ENCODE measurements at regions not wholly inside any gene's neighbourhood (a gene's known extent, or its start where the extent isn't known, plus 50 kb on each side); places are given as distances from the start of the nearest gene placed in this dataset.

DNA sequence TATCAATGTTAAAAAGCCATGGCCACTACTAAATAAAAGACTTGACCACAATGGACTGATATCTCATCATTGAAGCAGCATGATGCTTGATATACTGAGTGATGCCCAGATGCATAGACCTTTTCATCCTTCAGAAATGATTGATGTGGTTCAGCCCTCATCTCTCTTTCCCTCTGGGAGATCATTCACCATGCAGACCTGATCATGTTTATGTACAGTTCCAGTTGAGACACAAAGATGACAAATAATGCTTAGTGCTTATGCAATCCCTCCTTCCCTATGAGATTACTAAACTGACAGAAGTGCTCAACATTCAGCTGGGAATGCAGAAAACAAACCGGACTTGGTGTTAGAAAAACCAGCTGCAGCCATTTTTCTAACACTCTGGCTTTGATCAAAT is 91.9 kb upstream of the TLR4 start:
- TF ChIP-seq POLR2A (IDR thresholded peaks at IDR 0.05) = no peak
- TF ChIP-seq, protein P1, sequence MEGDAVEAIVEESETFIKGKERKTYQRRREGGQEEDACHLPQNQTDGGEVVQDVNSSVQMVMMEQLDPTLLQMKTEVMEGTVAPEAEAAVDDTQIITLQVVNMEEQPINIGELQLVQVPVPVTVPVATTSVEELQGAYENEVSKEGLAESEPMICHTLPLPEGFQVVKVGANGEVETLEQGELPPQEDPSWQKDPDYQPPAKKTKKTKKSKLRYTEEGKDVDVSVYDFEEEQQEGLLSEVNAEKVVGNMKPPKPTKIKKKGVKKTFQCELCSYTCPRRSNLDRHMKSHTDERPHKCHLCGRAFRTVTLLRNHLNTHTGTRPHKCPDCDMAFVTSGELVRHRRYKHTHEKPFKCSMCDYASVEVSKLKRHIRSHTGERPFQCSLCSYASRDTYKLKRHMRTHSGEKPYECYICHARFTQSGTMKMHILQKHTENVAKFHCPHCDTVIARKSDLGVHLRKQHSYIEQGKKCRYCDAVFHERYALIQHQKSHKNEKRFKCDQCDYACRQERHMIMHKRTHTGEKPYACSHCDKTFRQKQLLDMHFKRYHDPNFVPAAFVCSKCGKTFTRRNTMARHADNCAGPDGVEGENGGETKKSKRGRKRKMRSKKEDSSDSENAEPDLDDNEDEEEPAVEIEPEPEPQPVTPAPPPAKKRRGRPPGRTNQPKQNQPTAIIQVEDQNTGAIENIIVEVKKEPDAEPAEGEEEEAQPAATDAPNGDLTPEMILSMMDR (IDR thresholded peaks at IDR 0.05) = no peak
- DNase-seq = no peak
- intact Hi-C loops (cut with DNase I) = no loop called here
- no peaks in the 10 kb centered on the region for H3K9me3 ChIP-seq
- H3K4me1 ChIP-seq = no peaks in the 10 kb centered on the region
- no peak overlapping the region for H3K27ac ChIP-seq
- H3K36me3 ChIP-seq = no peaks in the 10 kb centered on the region
- WGBS, 2 donors = 18 to 43% methylated on average over 1 of the region's 1 CpG
- no peak overlapping the region for H3K4me3 ChIP-seq
- H3K27me3 ChIP-seq = no peaks in the 10 kb centered on the region

- Histone ChIP-seq H3K4me3 (no peak overlapping the region), H3K27me3 (no peaks in the 10 kb centered on the region), H3K36me3 (no peaks in the 10 kb centered on the region), H3K27ac (no peak overlapping the region), H3K9me3 (no peaks in the 10 kb centered on the region), H3K4me1 (no peaks in the 10 kb centered on the region)
- 50 to 78% methylated on average over 1 to 2 of the region's 2 CpGs for WGBS, 2 donors
- no peak for DNase-seq
- no peak for TF ChIP-seq POLR2A (IDR thresholded peaks at IDR 0.05)
- TF ChIP-seq, protein P1 (IDR thresholded peaks at IDR 0.05) = no peak
- intact Hi-C loops (cut with DNase I) = no loop called here
Observed at GRCh38 chr9:117597977-117598376, 106.2 kb upstream of the TLR4 start.

DNA sequence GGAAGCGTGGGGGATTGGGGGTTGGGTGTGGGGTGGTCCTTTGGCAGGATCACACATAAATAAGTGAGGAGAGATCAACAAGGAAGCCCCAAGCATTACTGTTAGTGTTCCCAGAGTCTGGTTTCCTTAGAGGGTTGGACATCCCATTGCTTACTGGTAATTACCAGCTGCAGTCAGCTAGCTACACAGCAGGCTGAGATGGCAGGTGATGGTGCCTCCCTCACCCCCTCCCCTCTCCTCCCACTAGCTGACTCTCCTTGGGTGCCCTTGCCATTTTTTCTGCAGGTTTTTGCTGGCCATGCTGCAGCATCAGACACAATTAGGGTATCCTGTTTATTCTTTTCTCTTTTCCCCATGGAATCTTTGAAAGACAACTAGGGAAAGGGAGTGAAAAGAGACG is 107.5 kb upstream of the TLR4 start:
- no peak for TF ChIP-seq POLR2A (IDR thresholded peaks at IDR 0.05)
- Histone ChIP-seq H3K9me3 (no peaks in the 10 kb centered on the region), H3K4me1 (no peaks in the 10 kb centered on the region), H3K36me3 (no peaks in the 10 kb centered on the region), H3K27ac (no peak overlapping the region), H3K27me3 (no peaks in the 10 kb centered on the region), H3K4me3 (no peak overlapping the region)
- intact Hi-C loops (cut with DNase I) = no loop called here
- no peak for DNase-seq
- 17 to 23% methylated on average over 2 of the region's 2 CpGs for WGBS, 2 donors

- no peak for DNase-seq
- Histone ChIP-seq H3K4me1 (no peaks in the 10 kb centered on the region), H3K27me3 (no peaks in the 10 kb centered on the region), H3K27ac (no peak overlapping the region), H3K9me3 (no peaks in the 10 kb centered on the region), H3K36me3 (no peaks in the 10 kb centered on the region), H3K4me3 (no peak overlapping the region)
- WGBS, 2 donors = 73 to 87% methylated on average over 3 of the region's 3 CpGs
- intact Hi-C loops (cut with DNase I) = no loop called here
- TF ChIP-seq POLR2A (IDR thresholded peaks at IDR 0.05) = no peak
- TF ChIP-seq, protein P1 (IDR thresholded peaks at IDR 0.05) = no peak
Observed at GRCh38 chr9:117595650-117596049, 108.6 kb upstream of the TLR4 start.

- no peak for TF ChIP-seq POLR2A (IDR thresholded peaks at IDR 0.05)
- TF ChIP-seq, protein P1 (IDR thresholded peaks at IDR 0.05) = no peak
- H3K27me3 ChIP-seq = no peaks in the 10 kb centered on the region
- H3K27ac ChIP-seq = no peak overlapping the region
- no peak overlapping the region for H3K4me3 ChIP-seq
- H3K36me3 ChIP-seq = no peaks in the 10 kb centered on the region
- no peaks in the 10 kb centered on the region for H3K4me1 ChIP-seq
- no peaks in the 10 kb centered on the region for H3K9me3 ChIP-seq
- no peak for DNase-seq
- intact Hi-C loops (cut with DNase I) = no loop called here
- WGBS, 2 donors = 50 to 55% methylated on average over 2 of the region's 2 CpGs
Observed at GRCh38 chr9:117587263-117587662, 116.9 kb upstream of the TLR4 start.

DNA sequence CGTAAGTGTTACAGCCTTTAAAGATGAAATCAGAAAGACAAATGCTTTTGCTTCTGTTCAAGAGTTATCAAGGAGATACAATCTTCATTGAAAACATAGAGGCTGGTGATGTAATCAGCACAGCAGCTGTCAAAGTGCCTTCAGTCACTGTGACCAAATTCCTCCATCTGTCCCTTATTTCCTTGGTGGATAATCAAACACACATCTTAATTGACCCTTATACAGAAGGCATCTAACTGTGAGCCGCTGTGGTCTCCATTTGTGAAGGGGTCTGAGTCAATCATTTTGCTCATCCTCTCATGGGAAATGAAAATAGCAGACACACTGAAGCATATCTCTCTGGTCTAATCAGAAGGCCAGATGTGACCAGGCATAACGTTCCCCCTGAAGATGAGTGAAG is 130.1 kb upstream of the TLR4 start:
- Histone ChIP-seq H3K36me3 (no peaks in the 10 kb centered on the region), H3K27me3 (no peaks in the 10 kb centered on the region), H3K4me1 (no peaks in the 10 kb centered on the region), H3K9me3 (peaks cover 0 to 4% (median 0%) of the 10 kb centered on the region in 3 donors), H3K27ac (no peak overlapping the region), H3K4me3 (no peak overlapping the region)
- TF ChIP-seq POLR2A (IDR thresholded peaks at IDR 0.05) = no peak
- TF ChIP-seq, protein P1 (IDR thresholded peaks at IDR 0.05) = no peak
- intact Hi-C loops (cut with DNase I) = no loop called here
- 66% methylated on average over 3 of the region's 3 CpGs for WGBS, 2 donors
- no peak for DNase-seq
